GM13977 (cell line): ENCODE measurements at regions not wholly inside any gene's neighbourhood (a gene's known extent, or its start where the extent isn't known, plus 50 kb on each side); places are given as distances from the start of the nearest gene placed in this dataset.
"Not testable (repeated sequence)": the region's sequence is repeated elsewhere in the genome, so short reads cannot be mapped to it uniquely, and the experiment has no call there.

ENCODE experiments used
- DNase-seq: peaks from one replicate; pipeline ENCODE4 v3.0.0; 2012; ENCODE audit warnings: low spot score
- CTCF ChIP-seq: IDR thresholded peaks from 2 replicates; pipeline ENCODE4 v1.5.1; 2012; ENCODE audit warnings: mild to moderate bottlenecking, control low read depth; ENCODE audit not compliant: insufficient read depth; ENCODE audit errors: extremely low read depth, missing control alignments
- in situ Hi-C: fragments of 300-500 bp; cut with MboI; formaldehyde crosslinking; loops from one replicate; pipeline ENCODE4 v1.12.0; 2022; ENCODE audit warnings: low sequenced_read_pairs, low pct_unique_long_range_greater_than_20kb, mixed read lengths, inconsistent platforms; ENCODE audit not compliant: unreplicated experiment

GRCh38 chr1:233722212-233722979 lies 108.5 kb downstream of the KCNK1 start:
- DNase-seq, result no peak
- TF ChIP-seq CTCF, result no peak
- in situ Hi-C loops, result no loop called here

- in situ Hi-C loops, result no loop called here
- TF ChIP-seq CTCF, result no peak
- DNase-seq, result no peak
Observed at GRCh38 chr1:233723387-233723786, 109.5 kb downstream of the KCNK1 start.

DNA sequence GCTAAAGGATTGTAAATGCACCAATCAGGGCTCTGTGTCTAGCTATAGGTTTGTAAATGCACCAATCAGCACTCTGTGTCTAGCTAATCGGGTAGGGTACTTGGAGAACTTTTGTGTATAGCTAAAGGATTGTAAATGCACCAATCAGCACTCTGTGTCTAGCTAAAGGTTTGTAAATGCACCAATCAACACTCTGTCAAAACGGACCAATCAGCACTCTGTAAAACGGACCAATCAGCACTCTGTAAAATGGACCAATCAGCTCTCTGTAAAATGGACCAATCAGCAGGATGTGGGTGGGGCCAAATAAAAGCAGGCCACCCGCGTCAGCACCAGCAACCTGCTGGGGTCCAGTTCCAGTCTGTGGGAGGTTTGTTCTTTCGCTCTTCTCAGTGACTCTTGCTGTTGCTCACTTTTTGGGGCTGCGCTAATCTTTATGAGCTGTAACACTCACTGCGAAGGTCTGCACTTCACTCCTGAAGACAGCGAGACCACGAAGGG lies 110.3 kb downstream of the KCNK1 start:
- DNase-seq, in situ Hi-C loops: not testable (repeated sequence)

GRCh38 chr1:233725423-233725822 lies 111.5 kb downstream of the KCNK1 start:
- in situ Hi-C loops, result no loop called here
- DNase-seq, result no peak
- TF ChIP-seq CTCF, result no peak

- no peak for TF ChIP-seq CTCF
- in situ Hi-C loops, result no loop called here
Observed at GRCh38 chr1:233728721-233729120, 114.8 kb downstream of the KCNK1 start.

DNA sequence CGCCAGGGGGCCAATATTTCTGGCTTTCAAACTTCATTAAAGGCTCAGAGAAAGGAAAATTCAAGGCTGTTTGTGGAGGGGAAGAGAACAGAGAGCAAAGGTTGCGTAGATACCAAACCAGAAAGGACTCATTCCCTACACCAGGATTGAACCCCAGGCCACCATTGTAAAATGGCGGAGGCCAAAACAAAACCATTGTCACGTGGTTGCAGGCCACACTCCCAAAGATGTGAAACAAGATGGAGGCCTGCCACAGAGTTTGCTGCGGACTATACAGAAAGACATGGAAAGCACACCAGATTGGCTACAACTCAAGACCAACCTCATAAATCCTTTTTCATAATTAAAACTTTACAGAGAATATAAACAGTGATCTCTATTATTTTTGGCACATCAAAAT lies 116.5 kb downstream of the KCNK1 start:
- no peak for DNase-seq
- no peak for TF ChIP-seq CTCF
- in situ Hi-C loops, result no loop called here

More at GRCh38 chr1:233728721-233729120, 114.8 kb downstream of the KCNK1 start:
- no peak for DNase-seq

DNA sequence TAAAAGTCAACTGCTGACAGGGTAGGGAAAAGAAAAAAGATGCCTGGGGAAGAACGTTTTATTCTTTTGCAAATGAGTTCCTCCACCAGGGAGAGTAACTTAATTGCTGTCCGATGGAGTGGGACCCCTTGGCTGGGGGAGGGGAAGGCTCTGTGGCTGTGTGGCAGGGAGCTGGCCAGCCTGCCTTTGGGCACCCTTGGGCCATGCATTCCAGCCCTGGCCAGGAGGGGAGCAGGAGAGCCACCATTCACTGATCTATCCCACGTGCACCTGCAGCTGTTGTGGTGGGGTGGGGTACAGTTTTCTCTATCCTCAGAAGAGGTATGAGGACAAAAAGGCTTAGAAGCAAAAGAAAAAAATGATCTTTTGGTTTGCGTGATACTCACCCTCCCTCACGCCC lies 116.9 kb downstream of the KCNK1 start:
- in situ Hi-C loops, result no loop called here
- DNase-seq, result no peak
- no peak for TF ChIP-seq CTCF
